HL-60 (cell line): ENCODE measurements at regions not wholly inside any gene's neighbourhood (a gene's known extent, or its start where the extent isn't known, plus 50 kb on each side); places are given as distances from the start of the nearest gene placed in this dataset.

ENCODE experiments used
- DNase-seq, 2 experiments: peaks; one replicate each; pipeline ENCODE4 v3.0.0-alpha.2; 2010 to 2020; ENCODE audit warnings: low read depth in 1 of 2, low spot score in 1 of 2
- H3K27ac ChIP-seq: fragments of 250-450 bp; sonication (Bioruptor Pico); replicated peaks from 2 replicates; pipeline ENCODE4 v1.5.1; 2020; ENCODE audit warnings: mild to moderate bottlenecking, moderate library complexity
- H3K27me3 ChIP-seq: fragments of 250-450 bp; sonication (Bioruptor Pico); 2 replicates; pipeline ENCODE4 v1.5.1; 2021; ENCODE audit warnings: mild to moderate bottlenecking, moderate library complexity; ENCODE audit not compliant: insufficient read depth, poor library complexity, severe bottlenecking
- H3K4me3 ChIP-seq: replicated peaks from 2 replicates; pipeline ENCODE4 v1.5.1; 2011; ENCODE audit warnings: mild to moderate bottlenecking, control low read depth, low read length; ENCODE audit not compliant: insufficient read depth
- GABPA ChIP-seq: IDR thresholded peaks from 2 replicates; pipeline ENCODE4 v1.6.1; 2012; ENCODE audit warnings: low read depth
- POLR2AphosphoS5 ChIP-seq: IDR thresholded peaks from 2 replicates; pipeline ENCODE4 v1.6.1; 2012; ENCODE audit warnings: low read depth
- REST ChIP-seq: IDR thresholded peaks from 2 replicates; pipeline ENCODE4 v1.6.1; 2012; ENCODE audit warnings: low read depth; ENCODE audit not compliant: insufficient replicate concordance
- SPI1 ChIP-seq: IDR thresholded peaks from 2 replicates; pipeline ENCODE4 v1.6.1; 2012; ENCODE audit warnings: low read depth, mild to moderate bottlenecking, borderline replicate concordance
- TF ChIP-seq, protein P1 (sequence below): IDR thresholded peaks from one replicate; pipeline ENCODE4 v1.5.1; 2011; ENCODE audit warnings: low read length, control low read depth, inconsistent platforms; ENCODE audit not compliant: insufficient read depth

DNA sequence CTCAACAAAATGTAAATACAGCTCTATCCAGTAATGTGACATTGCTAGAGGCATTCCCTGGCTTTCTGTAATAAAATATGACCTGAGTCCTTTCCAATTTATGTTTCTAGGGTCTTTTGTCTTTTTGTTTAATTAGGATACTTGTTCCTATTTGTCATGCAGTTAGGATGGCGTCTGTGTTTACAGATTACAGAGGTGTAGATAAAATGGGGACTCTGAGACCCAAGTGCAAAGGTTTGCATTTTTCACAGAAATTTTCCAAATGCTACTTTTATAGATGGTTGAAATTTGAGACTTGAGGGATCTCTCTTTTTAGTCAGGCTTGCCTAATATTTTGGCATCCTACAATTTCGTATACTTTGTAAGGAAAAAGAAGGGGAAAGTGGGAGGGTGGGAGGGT lies 332.4 kb downstream of the PTEN start:
- no peaks in the 10 kb centered on the region for H3K27me3 ChIP-seq
- DNase-seq: no peak
- TF ChIP-seq REST: no peak
- no peak for TF ChIP-seq SPI1
- TF ChIP-seq, protein P1, sequence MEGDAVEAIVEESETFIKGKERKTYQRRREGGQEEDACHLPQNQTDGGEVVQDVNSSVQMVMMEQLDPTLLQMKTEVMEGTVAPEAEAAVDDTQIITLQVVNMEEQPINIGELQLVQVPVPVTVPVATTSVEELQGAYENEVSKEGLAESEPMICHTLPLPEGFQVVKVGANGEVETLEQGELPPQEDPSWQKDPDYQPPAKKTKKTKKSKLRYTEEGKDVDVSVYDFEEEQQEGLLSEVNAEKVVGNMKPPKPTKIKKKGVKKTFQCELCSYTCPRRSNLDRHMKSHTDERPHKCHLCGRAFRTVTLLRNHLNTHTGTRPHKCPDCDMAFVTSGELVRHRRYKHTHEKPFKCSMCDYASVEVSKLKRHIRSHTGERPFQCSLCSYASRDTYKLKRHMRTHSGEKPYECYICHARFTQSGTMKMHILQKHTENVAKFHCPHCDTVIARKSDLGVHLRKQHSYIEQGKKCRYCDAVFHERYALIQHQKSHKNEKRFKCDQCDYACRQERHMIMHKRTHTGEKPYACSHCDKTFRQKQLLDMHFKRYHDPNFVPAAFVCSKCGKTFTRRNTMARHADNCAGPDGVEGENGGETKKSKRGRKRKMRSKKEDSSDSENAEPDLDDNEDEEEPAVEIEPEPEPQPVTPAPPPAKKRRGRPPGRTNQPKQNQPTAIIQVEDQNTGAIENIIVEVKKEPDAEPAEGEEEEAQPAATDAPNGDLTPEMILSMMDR: no peak
- TF ChIP-seq POLR2AphosphoS5: no peak
- no peak for TF ChIP-seq GABPA
- no peak overlapping the region for H3K4me3 ChIP-seq
- no peak overlapping the region for H3K27ac ChIP-seq

- no peak for DNase-seq
- Histone ChIP-seq H3K27me3 (no peaks in the 10 kb centered on the region), H3K27ac (no peak overlapping the region), H3K4me3 (no peak overlapping the region)
- TF ChIP-seq, protein P1: no peak
- no peak for TF ChIP-seq SPI1
- TF ChIP-seq GABPA: no peak
- no peak for TF ChIP-seq REST
- TF ChIP-seq POLR2AphosphoS5: no peak
Observed at GRCh38 chr10:88196291-88196690, 332.9 kb downstream of the PTEN start.

DNA sequence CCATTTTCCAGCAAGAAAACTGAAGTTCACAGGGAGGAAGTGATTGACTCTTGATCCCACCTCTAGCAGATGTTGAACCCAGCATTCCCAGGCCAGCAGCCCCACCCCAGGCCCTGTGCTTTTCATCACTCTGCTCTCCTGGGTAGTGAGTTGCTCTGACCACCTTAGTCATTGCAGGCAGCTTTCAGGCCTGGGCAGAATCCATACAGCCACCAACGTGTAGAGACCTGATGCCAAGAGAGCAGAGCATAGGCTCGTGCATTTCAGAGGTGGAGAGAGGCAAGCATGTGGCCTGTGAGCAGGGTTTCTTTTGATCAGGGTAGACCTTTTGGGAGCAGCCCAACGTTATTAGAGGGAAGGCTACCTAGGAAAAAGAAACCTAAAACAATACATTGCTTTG lies 334.6 kb downstream of the PTEN start:
- TF ChIP-seq REST: no peak
- TF ChIP-seq POLR2AphosphoS5: no peak
- TF ChIP-seq, protein P1: no peak
- TF ChIP-seq SPI1: no peak
- no peak for TF ChIP-seq GABPA
- no peak for DNase-seq
- H3K27ac ChIP-seq: no peak overlapping the region
- no peaks in the 10 kb centered on the region for H3K27me3 ChIP-seq
- H3K4me3 ChIP-seq: no peak overlapping the region
